Mammary epithelial cell (primary cell): ENCODE measurements at regions not wholly inside any gene's neighbourhood (a gene's known extent, or its start where the extent isn't known, plus 50 kb on each side); places are given as distances from the start of the nearest gene placed in this dataset.
"Not testable (repeated sequence)": the region's sequence is repeated elsewhere in the genome, so short reads cannot be mapped to it uniquely, and the experiment has no call there.

Experiments
- CTCF ChIP-seq, 2 donors: IDR thresholded peaks in 1 of 2; conservative IDR thresholded peaks in 1 of 2; 2 replicates each; pipeline ENCODE4 v1.5.1; 2011 to 2012; ENCODE audit warnings: inconsistent platforms in 2 of 2, low read length in 2 of 2, mild to moderate bottlenecking in 2 of 2, control low read depth in 1 of 2, low read depth in 1 of 2; ENCODE audit not compliant: insufficient read depth in 1 of 2; ENCODE audit errors: extremely low read depth in 1 of 2
- EZH2 ChIP-seq: IDR thresholded peaks from 2 replicates; pipeline ENCODE4 v1.6.1; 2012; ENCODE audit warnings: low read length, inconsistent platforms, borderline replicate concordance

DNA sequence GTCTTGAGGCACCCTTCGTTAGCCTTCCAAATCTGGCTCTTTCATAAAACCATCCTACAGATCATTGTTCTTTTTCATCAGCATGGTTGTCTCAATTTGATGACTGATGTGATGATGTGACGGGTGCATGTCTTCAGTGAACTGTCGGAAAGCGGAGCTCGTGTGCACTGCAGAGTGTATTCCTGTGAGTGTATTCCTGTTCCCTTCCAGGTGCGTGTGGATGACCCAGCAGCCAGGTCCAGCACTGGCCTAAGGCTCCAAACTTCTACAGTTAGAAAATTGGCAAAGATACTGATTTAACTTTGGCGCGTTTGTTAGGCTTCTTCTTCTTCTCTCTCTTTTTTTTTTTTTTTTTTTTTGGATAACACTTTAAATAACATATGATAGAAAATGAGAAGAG is 314.8 kb upstream of the SPATA31A3 start:
- not testable (repeated sequence) for TF ChIP-seq CTCF (conservative IDR thresholded peaks at IDR 0.05 in 1 of 2, IDR thresholded peaks at IDR 0.05 in 1 of 2; ENCODE audit: extremely low read depth in 1 of 2, insufficient read depth in 1 of 2, low read depth in 1 of 2, low read length in 2 of 2); EZH2
